RKO (cell line): ENCODE measurements at regions not wholly inside any gene's neighbourhood (a gene's known extent, or its start where the extent isn't known, plus 50 kb on each side); places are given as distances from the start of the nearest gene placed in this dataset.

Source experiments
- DNase-seq: peaks from one replicate; pipeline ENCODE4 v3.0.0-alpha.2; 2016; ENCODE audit warnings: low spot score

DNA sequence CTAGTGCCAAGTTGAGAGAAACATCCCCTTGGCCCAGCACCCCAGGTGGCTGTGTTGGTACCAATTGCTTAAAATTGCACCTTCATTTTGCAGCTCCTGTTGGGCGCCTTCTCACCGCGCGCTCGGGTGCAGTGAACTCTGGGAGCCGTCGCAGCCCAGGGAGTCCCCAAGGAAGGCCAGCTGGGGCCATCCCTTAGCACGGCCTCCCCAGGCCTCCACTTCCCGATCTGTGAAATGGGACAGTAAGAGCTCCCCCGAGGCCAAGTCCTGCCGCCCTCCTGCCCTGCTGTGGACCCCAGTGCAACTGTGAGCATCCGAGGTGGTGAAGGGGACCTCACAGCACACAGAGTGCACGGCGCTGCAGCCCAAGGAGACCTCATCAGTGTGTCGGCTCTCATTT lies 1234.1 kb downstream of the BRD1 start:
- DNase-seq: no peak

DNA sequence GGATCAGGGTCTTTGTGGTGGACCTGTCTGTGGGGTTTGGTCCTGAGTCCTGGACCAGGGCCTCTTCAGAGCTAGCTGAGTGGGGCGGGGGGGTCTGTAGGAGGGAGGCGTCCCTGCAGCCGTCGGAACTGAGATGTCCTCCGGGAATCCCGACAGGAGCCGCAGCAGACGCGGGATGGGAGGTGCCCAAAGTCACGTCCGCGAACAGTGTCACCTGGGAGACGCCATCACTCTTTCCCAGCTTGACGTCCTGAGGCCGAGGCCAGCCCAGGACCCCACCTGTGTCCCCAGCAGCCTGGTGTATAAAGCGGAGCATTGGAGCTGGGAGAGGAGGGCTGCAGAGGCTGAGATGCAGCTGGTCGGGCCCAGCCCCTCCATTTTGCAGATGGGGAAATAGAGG lies 1234.7 kb downstream of the BRD1 start:
- DNase-seq: no peak

DNA sequence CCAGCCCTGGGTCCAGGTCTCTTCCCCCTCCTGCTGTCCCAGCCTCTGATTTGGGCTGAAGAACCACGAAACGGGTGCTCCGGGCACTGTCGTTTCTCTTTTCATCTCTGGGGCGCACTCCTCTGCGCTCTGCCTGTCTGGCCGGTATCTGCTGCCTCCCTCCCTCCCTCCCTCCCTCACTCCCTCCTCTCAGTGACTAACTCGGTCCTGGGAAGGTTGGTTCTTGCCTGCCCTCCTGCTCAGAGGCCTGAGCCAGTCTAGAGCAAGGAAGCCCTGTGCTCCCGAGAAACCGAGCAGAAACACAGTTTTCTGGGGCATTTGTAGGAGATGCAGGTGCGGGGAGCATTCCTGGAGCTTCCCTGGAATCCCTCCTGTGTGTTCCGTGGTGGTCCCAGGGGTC lies 1235.2 kb downstream of the BRD1 start:
- DNase-seq: no peak

DNA sequence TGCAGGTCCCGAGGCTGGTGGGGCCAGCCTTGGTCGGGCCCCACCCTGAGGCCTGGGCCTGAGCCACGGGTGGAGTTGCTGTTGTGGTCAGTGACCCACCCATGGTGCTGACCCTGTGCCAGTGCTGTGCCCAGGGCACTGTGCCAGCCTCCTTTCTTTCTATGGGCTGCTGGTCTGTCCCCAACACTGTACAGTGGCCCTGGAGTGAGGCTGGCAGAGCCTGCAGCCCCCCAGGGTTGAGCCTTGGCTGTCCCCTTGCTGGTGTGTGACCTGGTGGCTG lies 1235.7 kb downstream of the BRD1 start:
- DNase-seq: no peak

DNA sequence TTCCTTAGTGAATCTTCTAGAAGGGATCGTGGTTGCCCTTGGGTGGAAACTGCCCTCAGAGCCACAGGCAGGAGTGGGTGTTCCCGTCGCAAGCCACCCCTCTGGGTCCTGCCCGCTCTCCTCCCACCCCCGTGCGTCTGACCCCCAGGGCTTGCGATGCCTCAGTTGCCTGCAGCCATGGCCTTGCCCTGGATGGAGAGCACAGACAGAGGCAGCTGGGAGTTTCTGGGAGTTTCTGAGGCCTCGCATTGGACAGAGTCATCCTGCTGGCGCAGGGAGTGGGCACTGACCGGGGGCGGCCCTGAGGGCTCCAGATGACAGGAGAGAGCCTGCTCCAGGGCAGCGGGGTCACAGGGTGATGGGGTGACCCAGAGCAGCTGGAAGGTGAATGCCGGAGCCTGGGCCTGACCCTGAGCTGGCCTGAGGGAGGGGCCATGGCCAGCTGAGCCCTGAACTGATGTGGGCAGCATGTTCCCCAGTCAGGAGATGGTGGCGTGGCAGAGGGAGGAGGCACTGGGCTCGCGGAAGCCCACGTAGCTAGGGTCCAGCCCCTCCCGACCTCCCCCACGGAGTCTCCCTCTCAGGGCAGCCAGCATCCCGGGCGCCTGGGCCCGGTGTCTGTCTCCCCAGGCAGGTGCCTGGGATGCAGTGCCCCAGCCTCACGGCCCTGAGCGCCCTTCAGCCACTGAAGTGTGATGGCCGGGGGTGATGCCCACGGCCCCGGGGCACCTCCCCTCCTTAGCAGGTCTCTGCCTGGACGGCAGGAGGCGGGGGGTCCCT lies 1236.2 kb downstream of the BRD1 start:
- no peak for DNase-seq

DNA sequence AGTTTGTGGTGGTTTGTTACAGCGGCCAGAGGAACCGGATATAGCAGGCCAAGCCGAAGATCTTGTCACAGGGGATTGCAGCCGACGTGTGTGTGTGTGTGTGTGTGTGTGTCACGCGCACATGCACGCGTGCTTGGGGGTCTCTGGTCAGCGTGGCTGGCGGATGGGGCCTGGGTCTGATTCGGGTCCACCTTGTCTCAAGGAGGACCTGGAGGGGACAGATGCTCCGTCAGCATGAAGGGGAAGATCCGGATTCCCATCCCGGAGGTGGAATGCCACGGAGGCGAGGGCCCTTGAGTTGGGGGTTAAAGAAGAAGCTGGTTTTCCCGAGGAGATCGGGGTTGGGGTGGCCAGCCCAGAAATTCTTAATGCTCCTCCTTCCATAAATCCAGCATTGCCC lies 1237.8 kb downstream of the BRD1 start:
- no peak for DNase-seq

DNA sequence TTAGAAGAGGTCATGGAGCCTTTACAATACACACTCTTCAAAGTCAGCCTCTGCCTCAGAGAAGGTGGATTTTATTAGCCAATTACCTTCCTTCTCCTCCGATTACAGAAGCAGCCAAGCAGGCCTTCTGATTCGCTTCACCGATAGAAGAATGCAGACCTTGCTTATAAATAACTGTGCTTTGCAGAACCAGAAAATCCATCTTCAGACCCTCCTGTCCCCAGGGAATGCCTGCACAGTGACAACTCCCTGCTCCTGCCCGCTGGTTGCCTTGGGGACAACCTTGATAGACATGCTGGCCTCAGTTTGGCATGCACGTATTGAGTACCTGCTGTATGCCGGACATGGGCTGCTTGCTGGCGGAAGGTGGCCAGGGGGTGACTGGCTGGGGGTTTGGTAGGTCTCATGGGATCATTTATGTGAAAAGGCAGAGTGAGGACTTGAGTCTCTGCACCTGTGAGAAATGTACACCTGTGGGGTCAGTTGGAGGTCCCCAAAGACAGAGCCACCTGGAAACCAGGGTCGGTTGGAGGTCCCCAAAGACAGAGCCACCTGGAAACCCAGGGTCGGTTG lies 1238.7 kb downstream of the BRD1 start:
- DNase-seq: no peak

DNA sequence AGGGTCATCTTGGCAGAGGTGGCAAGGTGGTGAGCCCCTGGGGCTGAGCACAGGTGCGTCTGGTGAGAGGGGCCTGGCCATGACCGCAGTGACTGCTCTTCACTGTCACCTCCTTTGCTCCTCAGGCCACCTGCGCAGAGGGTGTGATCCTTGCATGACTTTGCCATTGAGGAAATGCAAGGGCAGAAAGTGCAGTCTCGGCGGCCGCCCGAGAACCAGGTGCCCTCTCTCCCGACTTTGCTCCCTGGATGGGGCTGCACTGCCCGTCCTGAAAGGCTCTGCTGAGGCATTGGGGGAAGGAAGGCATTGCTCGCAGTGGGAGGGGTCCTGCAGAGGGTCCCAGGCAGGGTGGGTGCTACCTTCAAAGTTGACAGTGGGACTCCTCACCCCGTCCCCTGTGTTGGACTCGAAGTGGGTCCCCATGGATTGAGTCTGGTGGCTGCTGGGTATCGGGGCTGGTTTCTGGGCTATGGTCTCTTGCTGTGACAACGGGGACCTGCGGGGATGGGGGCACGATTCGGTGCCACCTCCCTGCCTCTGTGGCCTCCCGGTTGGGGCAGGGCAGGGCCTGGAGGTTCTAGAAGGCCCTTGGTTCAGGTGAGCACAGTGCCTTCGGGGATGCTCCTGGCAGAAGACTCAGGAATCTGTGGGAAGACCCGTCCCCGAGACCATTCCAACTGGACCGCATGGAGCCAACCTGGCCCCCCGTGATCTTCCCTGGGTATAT lies 1239.4 kb downstream of the BRD1 start:
- DNase-seq: no peak

DNA sequence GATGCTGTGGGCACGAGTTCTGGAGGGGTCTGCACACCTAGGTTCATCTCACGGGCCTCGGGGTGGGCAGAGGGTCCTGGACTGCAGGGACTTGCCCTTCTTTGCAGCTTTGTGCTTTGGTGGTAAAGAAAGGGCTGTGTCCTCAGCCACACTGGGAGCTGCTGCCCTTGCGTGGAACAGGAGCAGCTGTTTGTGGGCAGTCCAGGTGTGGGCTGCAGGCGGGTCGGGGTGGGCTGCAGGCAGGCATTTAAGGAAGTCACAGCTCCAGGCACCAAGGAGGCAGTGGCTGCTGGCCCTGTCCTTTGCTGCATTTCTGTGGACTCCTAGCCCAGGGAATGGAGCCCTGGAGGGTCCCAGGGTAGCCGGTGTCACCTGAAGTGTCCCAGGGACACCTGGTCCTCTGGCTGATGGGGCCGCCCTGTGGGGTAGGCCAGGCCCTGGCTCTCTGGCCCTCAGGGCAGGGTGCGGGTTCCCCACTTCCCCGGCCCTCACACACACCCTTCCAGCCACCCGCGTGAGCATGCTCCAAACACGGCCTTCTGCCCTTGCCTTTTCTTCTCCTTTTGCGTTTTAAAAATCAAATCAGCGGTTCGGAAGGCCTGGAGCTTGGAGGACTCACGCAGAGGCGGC lies 1240.3 kb downstream of the BRD1 start:
- DNase-seq: no peak

DNA sequence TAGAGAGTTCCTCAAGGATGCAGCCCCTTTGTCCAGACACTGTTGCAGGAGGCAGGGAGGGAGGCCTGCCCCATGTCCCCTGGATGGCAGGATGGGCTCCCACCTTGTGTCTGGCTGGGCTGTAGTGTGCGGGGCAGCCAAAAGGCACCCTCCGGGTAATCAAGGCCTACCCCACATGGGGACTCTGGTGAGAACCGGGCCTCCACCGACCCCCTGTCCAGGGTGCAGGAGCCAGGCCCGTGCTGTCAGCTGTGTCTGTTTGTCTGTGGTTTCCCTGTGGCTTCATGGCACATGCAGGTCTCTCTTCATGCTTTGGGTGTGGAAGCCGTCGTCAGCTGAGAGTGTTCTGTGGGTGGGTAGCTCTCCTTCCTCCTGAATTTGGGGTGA lies 1240.9 kb downstream of the BRD1 start:
- no peak for DNase-seq

DNA sequence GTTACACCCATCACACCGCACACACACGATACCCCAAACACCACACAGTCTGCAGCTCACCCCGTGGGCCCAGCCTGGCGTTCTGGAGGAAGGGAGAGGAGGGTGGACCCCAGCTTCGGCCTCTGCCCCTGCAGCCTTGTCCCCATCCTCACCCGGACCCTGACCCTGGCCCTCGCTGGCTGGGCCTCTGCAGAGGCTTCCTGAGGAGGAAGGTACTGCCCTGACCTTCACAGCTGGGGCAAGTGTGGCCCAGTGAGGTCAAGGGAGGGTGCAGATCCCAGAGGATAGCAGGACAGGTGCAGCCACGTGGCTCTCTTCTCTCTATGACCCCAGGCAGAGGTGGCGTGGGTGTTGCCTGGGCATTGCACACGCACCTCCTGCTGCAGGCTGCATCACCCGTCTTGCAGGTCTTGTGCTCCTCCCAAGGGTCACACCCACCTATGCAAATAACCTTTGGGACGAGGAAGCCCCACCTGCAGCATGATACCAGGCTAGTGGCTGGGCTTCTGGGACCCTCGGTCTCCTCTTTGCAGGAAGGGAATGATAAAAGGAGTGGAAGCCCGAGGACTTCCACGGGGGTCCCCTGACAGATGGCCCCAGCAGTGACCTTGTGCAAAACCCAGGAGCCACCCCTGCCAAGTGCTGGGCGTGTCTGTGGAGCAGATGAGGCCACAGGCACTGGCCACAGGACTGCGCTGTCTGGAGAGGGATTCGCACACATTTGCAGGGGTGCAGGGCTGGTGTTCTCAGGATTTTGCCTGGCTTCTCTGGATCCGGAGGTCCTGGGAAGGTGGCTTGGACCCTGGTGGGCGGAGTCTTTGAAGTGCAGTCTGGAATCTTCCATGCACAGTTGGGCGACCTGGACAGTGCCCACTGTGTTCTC lies 1241.5 kb downstream of the BRD1 start:
- no peak for DNase-seq

DNA sequence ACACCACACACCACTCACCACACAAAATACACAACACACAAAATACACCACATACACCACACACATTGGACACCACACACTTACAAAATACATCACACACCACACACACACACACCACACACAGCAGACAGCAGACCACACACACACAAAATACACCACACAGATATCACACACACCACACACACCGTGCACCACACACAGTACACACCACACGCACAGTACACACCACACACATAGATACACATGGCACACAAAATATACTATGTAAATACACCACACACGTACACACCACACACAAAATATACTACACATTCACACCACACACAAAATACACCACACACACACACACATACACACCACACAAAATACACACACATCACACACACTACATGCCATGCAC lies 1243.5 kb downstream of the BRD1 start:
- DNase-seq: no peak

DNA sequence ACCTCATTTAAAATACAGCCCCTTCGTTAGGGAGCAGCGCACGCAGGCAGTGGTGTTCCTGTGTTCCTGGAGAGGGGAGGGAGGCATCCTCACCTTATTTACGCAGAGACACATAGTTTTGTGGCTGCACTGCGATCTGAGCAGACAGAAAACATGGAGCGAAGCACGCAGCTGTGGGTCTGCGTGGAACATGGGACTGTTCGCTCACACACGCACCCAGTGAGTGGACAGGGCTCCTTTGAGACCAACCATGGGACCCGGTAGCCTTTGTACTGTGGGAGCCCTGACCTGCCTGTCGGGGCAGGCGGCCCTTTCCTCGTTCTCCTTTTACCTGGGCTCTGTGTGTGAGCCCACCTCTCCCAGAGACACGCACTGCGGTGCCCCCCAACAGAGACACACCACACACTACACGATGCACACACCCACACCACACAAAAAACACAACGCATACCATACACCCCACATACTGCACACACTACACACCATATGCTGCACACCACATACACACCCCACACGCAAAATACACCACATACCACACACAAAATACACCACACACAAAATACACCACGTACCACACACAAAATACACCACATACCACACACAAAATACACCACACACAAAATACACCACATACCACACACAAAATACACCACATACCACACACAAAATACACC lies 1245.7 kb downstream of the BRD1 start:
- DNase-seq: no peak

DNA sequence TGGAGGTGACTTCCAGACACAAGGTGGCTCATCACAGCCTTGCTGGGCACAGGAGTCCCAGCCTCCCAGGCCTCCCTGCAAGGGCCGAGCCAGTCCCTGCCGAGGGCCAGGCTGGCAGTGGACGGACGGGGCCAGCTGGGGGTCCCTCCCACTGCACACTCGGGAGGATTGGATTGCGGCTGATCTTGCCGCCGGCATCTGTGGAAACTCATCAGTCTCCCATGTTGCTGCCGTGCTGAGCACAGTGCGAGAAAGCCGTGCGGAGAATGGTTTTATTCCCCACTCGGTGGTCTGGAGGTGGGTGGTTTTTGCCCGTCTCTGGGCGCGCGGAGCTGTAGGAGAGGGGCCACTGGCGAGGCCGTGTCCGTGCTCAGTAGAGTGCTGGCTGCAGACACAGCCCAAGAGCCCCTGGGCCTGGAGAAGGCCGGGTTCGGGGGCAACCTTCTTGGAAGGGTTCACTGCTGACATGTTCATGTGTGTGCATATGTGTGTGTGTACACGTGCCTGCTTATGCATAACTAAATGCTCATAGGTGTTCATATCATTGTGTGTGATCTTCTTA lies 1246.4 kb downstream of the BRD1 start:
- no peak for DNase-seq

DNA sequence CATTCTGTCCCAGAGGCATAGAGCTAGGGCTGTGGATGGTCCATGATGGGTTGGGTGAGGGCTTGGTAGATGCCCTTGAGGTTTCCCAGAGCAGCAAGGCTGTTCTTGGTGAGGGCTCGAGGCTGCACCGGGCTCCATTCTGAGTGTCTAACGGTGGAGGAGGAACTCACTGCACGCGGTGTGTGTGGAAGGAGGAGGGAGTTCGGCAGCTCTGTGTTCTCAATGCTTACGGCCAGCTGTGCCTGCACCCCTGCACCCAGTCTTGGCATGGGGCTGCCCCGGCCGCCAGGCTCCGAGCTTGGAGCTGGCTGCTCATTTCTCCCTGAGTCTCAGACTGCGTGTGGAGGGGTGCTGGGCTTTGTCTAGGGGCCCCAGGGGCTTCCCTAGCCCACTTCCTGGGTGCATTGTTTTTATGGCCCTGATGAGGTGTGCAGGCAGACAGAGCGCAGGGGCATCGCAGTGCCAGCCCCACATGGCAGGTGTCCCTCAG lies 1247.1 kb downstream of the BRD1 start:
- DNase-seq: no peak

DNA sequence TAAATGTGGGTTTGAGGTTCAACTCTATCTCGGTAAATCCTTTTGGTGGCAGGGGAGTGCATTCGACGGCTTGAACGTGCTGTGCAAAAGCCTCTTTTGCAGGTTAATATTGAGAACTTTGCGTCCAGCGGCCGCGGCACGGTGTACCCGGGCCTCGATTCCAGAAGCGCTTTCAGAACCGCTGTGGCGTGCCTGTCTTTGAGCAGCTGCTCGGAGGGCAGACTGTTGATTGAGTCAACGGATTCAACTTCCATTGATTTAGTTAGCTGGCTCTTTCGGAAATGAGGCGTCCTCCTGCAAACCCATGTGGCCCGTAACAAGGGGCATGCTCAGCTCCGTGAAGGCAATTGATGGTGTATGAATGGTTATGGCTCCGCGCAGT lies 1247.8 kb downstream of the BRD1 start:
- no peak for DNase-seq

DNA sequence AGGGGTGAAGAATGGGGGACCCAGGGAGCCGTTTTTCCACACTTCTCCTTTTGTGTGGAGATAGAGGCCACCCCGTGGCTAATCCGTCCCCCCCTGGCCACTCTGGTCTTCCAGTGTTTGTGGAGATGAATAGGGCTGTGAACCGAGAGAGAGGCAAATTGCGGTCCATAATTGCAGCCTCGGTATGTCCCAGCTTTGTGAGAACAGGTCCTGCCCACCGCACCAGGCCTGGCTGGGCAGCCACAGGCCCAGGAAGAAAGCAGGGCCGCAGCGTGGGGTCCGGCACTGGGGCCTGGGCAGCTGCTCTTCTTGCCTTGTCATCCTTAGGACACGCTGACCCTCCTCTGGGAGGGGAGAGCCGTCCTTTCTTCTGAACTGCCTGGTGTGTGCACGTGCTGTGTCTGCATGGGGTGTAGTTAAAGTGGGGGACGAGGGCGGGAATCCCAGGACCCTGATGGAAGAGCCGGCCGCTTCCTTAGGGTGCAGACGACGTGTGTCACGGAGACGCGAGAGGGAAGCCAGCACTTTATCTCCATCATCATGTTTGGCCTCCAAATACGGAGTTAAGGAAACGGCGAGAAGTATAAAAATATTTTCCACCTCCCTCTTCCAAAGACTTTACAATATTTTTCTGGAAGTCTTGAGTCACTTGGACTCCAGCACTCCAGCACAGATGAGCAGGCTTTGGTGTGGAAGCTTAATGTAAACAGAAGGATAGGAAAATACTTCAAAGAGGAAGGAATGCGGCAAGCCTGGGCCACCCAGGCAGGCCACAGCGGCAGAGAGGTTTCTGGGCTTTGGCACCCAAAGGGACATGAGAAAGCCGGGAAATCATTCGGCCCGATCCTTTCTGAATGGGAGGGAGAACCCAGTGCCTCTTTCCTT lies 1248.4 kb downstream of the BRD1 start:
- no peak for DNase-seq

DNA sequence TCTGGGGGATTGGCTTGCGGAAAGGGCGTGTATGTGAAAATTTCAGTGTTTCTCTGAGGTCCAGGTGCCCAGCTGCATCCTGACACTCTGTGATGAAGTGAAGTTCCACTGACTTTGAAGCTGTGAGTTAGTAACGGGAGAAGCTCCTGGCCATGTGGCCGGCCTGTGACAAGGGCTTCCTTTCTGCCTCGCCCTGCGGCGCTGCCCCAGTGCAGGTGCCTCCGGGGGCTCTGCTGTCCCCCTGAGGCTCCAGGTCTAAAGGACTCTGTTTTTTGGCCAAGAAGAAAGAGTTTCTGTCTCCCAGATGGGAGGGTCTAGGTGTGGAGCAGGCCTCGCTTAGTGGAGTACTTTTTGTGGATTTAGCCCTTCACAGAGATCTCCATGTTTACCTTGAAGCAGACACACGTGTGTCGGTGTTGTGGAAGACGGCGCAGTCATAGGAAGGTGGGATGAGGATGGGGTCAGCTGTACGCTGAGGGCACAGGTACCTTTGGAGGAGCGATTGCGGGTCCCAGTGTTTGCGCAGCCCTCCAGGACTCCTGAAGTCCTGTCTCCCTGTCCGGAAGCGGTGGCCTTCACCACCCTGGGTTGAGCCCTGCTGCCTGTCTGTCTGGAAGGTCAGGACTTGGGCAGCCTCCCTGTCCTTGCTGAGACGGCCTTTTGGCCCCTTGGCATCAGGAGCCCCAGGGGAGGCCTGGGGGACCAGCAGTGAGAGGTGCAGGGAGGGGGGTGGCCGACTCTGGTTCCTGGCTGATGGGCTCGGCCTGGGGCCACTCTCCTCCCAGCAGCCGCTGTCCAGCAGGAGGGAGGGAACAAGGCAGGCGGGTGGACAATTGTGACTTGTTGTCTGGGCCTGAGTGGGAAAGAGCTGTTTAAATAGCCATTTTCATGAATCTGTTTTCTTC lies 1249.3 kb downstream of the BRD1 start:
- DNase-seq: no peak

DNA sequence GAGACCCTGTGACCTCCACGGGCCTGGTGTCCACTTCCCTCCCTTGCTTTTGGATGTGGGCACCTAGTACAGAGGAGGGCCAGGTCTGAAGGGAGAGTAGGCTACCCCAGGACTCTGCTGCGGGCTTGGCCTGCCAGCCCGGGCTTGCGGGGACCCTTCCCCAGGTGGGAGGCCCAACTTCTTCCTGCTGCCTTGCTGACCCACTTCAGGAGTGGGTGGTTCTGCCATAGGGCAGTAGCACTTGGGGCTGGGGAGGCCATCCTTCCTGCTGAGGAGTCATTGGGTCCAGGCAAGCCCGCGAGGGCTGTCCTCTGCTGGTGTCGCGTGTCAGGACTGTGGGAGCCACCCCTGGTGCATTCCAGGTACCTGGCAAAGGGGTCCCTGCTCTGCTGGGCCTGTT lies 1250.0 kb downstream of the BRD1 start:
- no peak for DNase-seq
